ENCODE measurements at regions not wholly inside any gene's neighbourhood (a gene's known extent, or its start where the extent isn't known, plus 50 kb on each side); places are given as distances from the start of the nearest gene placed in this dataset.
"Not testable (repeated sequence)": the region's sequence is repeated elsewhere in the genome, so short reads cannot be mapped to it uniquely, and the experiment has no call there.

GRCh38 chr10:30743586-30743985 lies 114.0 kb upstream of the LYZL2 start:
- no peak for DNase-seq
- no peaks in the 10 kb centered on the region for H3K27me3 Mint-ChIP-seq
- H3K4me1 Mint-ChIP-seq = peaks cover 11% of the 10 kb centered on the region
- no peaks in the 10 kb centered on the region for H3K36me3 Mint-ChIP-seq (ENCODE audit: low read depth)
- no peak overlapping the region for H3K4me3 Mint-ChIP-seq
- CTCF ChIA-PET = interaction anchor here (0.9 to 1.1 kb wide), 2 partner anchors 12 to 17 kb away, joined by 3 to 4 read pairs; no protein-coding TSS in a partner anchor
- POLR2A ChIA-PET = no interaction called here
- H3K9me3 Mint-ChIP-seq = peaks cover 3% of the 10 kb centered on the region
- H3K27ac Mint-ChIP-seq = no peak overlapping the region

GRCh38 chr10:30742471-30742870 lies 112.9 kb upstream of the LYZL2 start:
- peaks cover 2% of the 10 kb centered on the region for H3K4me1 Mint-ChIP-seq
- ChIA-PET CTCF (no interaction called here), POLR2A (no interaction called here)
- no peak for DNase-seq
- H3K27ac Mint-ChIP-seq = no peak overlapping the region
- no peaks in the 10 kb centered on the region for H3K27me3 Mint-ChIP-seq
- no peak overlapping the region for H3K4me3 Mint-ChIP-seq
- H3K36me3 Mint-ChIP-seq (ENCODE audit: low read depth) = no peaks in the 10 kb centered on the region
- peaks cover 3% of the 10 kb centered on the region for H3K9me3 Mint-ChIP-seq

- H3K36me3 Mint-ChIP-seq (ENCODE audit: low read depth); H3K9me3 Mint-ChIP-seq; H3K27me3 Mint-ChIP-seq; H3K4me3 Mint-ChIP-seq; POLR2A ChIA-PET; DNase-seq; H3K27ac Mint-ChIP-seq: not testable (repeated sequence)
- CTCF ChIA-PET = interaction anchor here (0.7 to 2.0 kb wide), 3 partner anchors 9 to 265 kb away, joined by 3 to 7 read pairs (median 6); no protein-coding TSS in a partner anchor
- peaks cover 14% of the 10 kb centered on the region for H3K4me1 Mint-ChIP-seq
Measured at GRCh38 chr10:30740774-30741173, 111.2 kb upstream of the LYZL2 start.

- Mint-ChIP-seq H3K27me3 (no peaks in the 10 kb centered on the region), H3K36me3 (ENCODE audit: low read depth) (no peaks in the 10 kb centered on the region), H3K27ac (no peak overlapping the region), H3K4me1 (peaks cover 25% of the 10 kb centered on the region), H3K9me3 (peaks cover 3% of the 10 kb centered on the region), H3K4me3 (no peak overlapping the region)
- DNase-seq = no peak
- ChIA-PET CTCF (interaction anchor here (1.2 to 1.3 kb wide), 2 partner anchors 13 to 29 kb away, joined by 4 to 5 read pairs; no protein-coding TSS in a partner anchor), POLR2A (no interaction called here)
Measured at GRCh38 chr10:30738416-30738815, 108.9 kb upstream of the LYZL2 start.

- ChIA-PET POLR2A (no interaction called here), CTCF (interaction anchor here (1.2 to 1.3 kb wide), 2 partner anchors 14 to 30 kb away, joined by 4 to 5 read pairs; no protein-coding TSS in a partner anchor)
- Mint-ChIP-seq H3K4me1 (peaks cover 25% of the 10 kb centered on the region), H3K27me3 (no peaks in the 10 kb centered on the region), H3K9me3 (peaks cover 3% of the 10 kb centered on the region), H3K27ac (no peak overlapping the region), H3K36me3 (ENCODE audit: low read depth) (no peaks in the 10 kb centered on the region), H3K4me3 (no peak overlapping the region)
- DNase-seq = no peak
Measured at GRCh38 chr10:30737931-30738391, 108.4 kb upstream of the LYZL2 start.

- Mint-ChIP-seq H3K9me3 (peaks cover 3% of the 10 kb centered on the region), H3K36me3 (ENCODE audit: low read depth) (no peaks in the 10 kb centered on the region), H3K27me3 (no peaks in the 10 kb centered on the region), H3K27ac (peak overlapping the region; percentile 71), H3K4me1 (peaks cover 23% of the 10 kb centered on the region), H3K4me3 (no peak overlapping the region)
- ChIA-PET POLR2A (no interaction called here), CTCF (interaction anchor here (0.9 to 1.6 kb wide), 7 partner anchors 9 to 49 kb away, joined by 3 to 6 read pairs (median 5); no protein-coding TSS in a partner anchor)
- DNase-seq = peak; percentile 29
Measured at GRCh38 chr10:30736685-30737232, 107.2 kb upstream of the LYZL2 start.

GRCh38 chr10:30734901-30735300 lies 105.3 kb upstream of the LYZL2 start:
- CTCF ChIA-PET = interaction anchor here (0.7 to 1.4 kb wide), 4 partner anchors 12 to 300 kb away, joined by 3 to 5 read pairs (median 3); no protein-coding TSS in a partner anchor
- DNase-seq = no peak
- no peak overlapping the region for H3K4me3 Mint-ChIP-seq
- no peaks in the 10 kb centered on the region for H3K9me3 Mint-ChIP-seq
- no peaks in the 10 kb centered on the region for H3K36me3 Mint-ChIP-seq (ENCODE audit: low read depth)
- POLR2A ChIA-PET = no interaction called here
- H3K4me1 Mint-ChIP-seq = peaks cover 23% of the 10 kb centered on the region
- H3K27me3 Mint-ChIP-seq = no peaks in the 10 kb centered on the region
- H3K27ac Mint-ChIP-seq = peak overlapping the region; percentile 2

GRCh38 chr10:30732671-30733070 lies 103.1 kb upstream of the LYZL2 start:
- POLR2A ChIA-PET = no interaction called here
- no peaks in the 10 kb centered on the region for H3K36me3 Mint-ChIP-seq (ENCODE audit: low read depth)
- no peaks in the 10 kb centered on the region for H3K9me3 Mint-ChIP-seq
- no peaks in the 10 kb centered on the region for H3K27me3 Mint-ChIP-seq
- no peak overlapping the region for H3K4me3 Mint-ChIP-seq
- no peak for DNase-seq
- no peak overlapping the region for H3K27ac Mint-ChIP-seq
- CTCF ChIA-PET = interaction anchor here (1.2 to 1.3 kb wide), 2 partner anchors 50 to 74 kb away, joined by 3 read pairs; no protein-coding TSS in a partner anchor
- peaks cover 23% of the 10 kb centered on the region for H3K4me1 Mint-ChIP-seq

GRCh38 chr10:30731963-30732362 lies 102.4 kb upstream of the LYZL2 start:
- no peak overlapping the region for H3K27ac Mint-ChIP-seq
- H3K27me3 Mint-ChIP-seq = no peaks in the 10 kb centered on the region
- H3K4me3 Mint-ChIP-seq = no peak overlapping the region
- CTCF ChIA-PET = interaction anchor here (1.0 to 1.3 kb wide), 4 partner anchors 12 to 75 kb away, joined by 3 read pairs; no protein-coding TSS in a partner anchor
- POLR2A ChIA-PET = no interaction called here
- H3K4me1 Mint-ChIP-seq = peaks cover 20% of the 10 kb centered on the region
- no peaks in the 10 kb centered on the region for H3K36me3 Mint-ChIP-seq (ENCODE audit: low read depth)
- no peaks in the 10 kb centered on the region for H3K9me3 Mint-ChIP-seq
- no peak for DNase-seq

- DNase-seq = no peak
- Mint-ChIP-seq H3K27ac (no peak overlapping the region), H3K4me3 (no peak overlapping the region), H3K27me3 (no peaks in the 10 kb centered on the region), H3K4me1 (peaks cover 13% of the 10 kb centered on the region), H3K36me3 (ENCODE audit: low read depth) (no peaks in the 10 kb centered on the region), H3K9me3 (no peaks in the 10 kb centered on the region)
- ChIA-PET POLR2A (no interaction called here), CTCF (interaction anchor here (1.0 to 1.3 kb wide), 3 partner anchors 22 to 43 kb away, joined by 3 read pairs; no protein-coding TSS in a partner anchor)
Measured at GRCh38 chr10:30730306-30730705, 100.8 kb upstream of the LYZL2 start.

GRCh38 chr10:30728766-30729165 lies 99.2 kb upstream of the LYZL2 start:
- H3K9me3 Mint-ChIP-seq = no peaks in the 10 kb centered on the region
- H3K36me3 Mint-ChIP-seq (ENCODE audit: low read depth) = no peaks in the 10 kb centered on the region
- no peak overlapping the region for H3K27ac Mint-ChIP-seq
- ChIA-PET CTCF (interaction anchor here (0.5 to 1.3 kb wide), 3 partner anchors 8 to 1107 kb away, joined by 3 read pairs; no protein-coding TSS in a partner anchor), POLR2A (no interaction called here)
- DNase-seq = no peak
- H3K4me1 Mint-ChIP-seq = peaks cover 6% of the 10 kb centered on the region
- no peak overlapping the region for H3K4me3 Mint-ChIP-seq
- H3K27me3 Mint-ChIP-seq = no peaks in the 10 kb centered on the region

GRCh38 chr10:30728127-30728526 lies 98.6 kb upstream of the LYZL2 start:
- Mint-ChIP-seq H3K27me3 (no peaks in the 10 kb centered on the region), H3K27ac (no peak overlapping the region), H3K36me3 (ENCODE audit: low read depth) (no peaks in the 10 kb centered on the region), H3K9me3 (no peaks in the 10 kb centered on the region), H3K4me1 (peaks cover 6% of the 10 kb centered on the region), H3K4me3 (no peak overlapping the region)
- ChIA-PET POLR2A (no interaction called here), CTCF (interaction anchor here (0.5 kb wide), 2 partner anchors 858 to 1107 kb away, joined by 3 read pairs; no protein-coding TSS in a partner anchor)
- no peak for DNase-seq

GRCh38 chr10:30727524-30727923 lies 98.0 kb upstream of the LYZL2 start:
- Mint-ChIP-seq H3K27me3 (no peaks in the 10 kb centered on the region), H3K4me1 (peaks cover 6% of the 10 kb centered on the region), H3K36me3 (ENCODE audit: low read depth) (no peaks in the 10 kb centered on the region), H3K27ac (no peak overlapping the region), H3K9me3 (no peaks in the 10 kb centered on the region), H3K4me3 (no peak overlapping the region)
- ChIA-PET POLR2A (no interaction called here), CTCF (interaction anchor here (1.2 kb wide), 1 partner anchor 21 kb away, joined by 4 read pairs; no protein-coding TSS in a partner anchor)
- DNase-seq = no peak
